Endothelial cell of umbilical vein (primary cell): ENCODE measurements at regions not wholly inside any gene's neighbourhood (a gene's known extent, or its start where the extent isn't known, plus 50 kb on each side); places are given as distances from the start of the nearest gene placed in this dataset.

Experiments used
- BruUV-seq: library from RNA; stranded (reverse); fragments of 400-500 nt; replicated peaks from 2 replicates; lab custom pipeline; 2021; lab: Mats Ljungman, UMichigan
- CTCF ChIA-PET: fragments of 300-600, 350-600 bp; sonication (Branson Sonifier 250); formaldehyde crosslinking; loops from one replicate; lab custom pipeline; 2021; ENCODE audit warnings: antibody characterized with exemption, inconsistent platforms; lab: Charles Lee
- POLR2A ChIA-PET: fragments of 300-600, 350-600 bp; sonication (Branson Sonifier 250); formaldehyde crosslinking; loops from one replicate; lab custom pipeline; 2021; ENCODE audit warnings: antibody characterized with exemption, inconsistent platforms; lab: Charles Lee
- DNase-seq: peaks from one replicate; pipeline ENCODE4 v3.0.0-alpha.2; 2011; ENCODE audit warnings: low read depth, low spot score
- FAIRE-seq: peaks from 2 replicates; lab custom pipeline; 2011; peaks lifted over from hg19 to GRCh38; lab: Jason Lieb, UNC
- H2AFZ ChIP-seq: 2 replicates; pipeline ENCODE4 v1.6.0; 2012; ENCODE audit warnings: low read depth, low read length, control low read depth, inconsistent platforms
- H3K27ac ChIP-seq: 2 replicates; pipeline ENCODE4 v1.5.1; 2011; ENCODE audit warnings: low read depth, mild to moderate bottlenecking, control low read depth, low read length, moderate library complexity; ENCODE audit not compliant: insufficient read depth
- H3K27me3 ChIP-seq, 2 experiments: 2 replicates each; pipeline versions ENCODE4 v1.6.0 to v1.6.1; 2011; ENCODE audit warnings: low read length in 2 of 2, mixed read lengths in 1 of 2; ENCODE audit not compliant: control insufficient read depth in 2 of 2, insufficient read depth in 2 of 2
- H3K36me3 ChIP-seq, 2 experiments: 2 replicates in 1 of 2; 3 replicates in 1 of 2; pipeline ENCODE4 v1.5.1; 2011; ENCODE audit warnings: low read length in 2 of 2, mild to moderate bottlenecking in 1 of 2, moderate library complexity in 1 of 2; ENCODE audit not compliant: control insufficient read depth in 2 of 2, insufficient read depth in 2 of 2; ENCODE audit errors: extremely low read depth in 1 of 2
- H3K4me1 ChIP-seq: 3 replicates; pipeline ENCODE4 v1.5.1; 2011; ENCODE audit warnings: mild to moderate bottlenecking, low read length; ENCODE audit not compliant: control insufficient read depth, insufficient read depth; ENCODE audit errors: extremely low read depth
- H3K4me2 ChIP-seq: 2 replicates; pipeline ENCODE4 v1.6.1; 2011; ENCODE audit warnings: low read length, control low read depth, mixed read lengths; ENCODE audit not compliant: insufficient read depth
- H3K4me3 ChIP-seq, 3 experiments: fragments of 200-600 bp in 1 of 3; sonication (generic), shearing (Covaris generic) in 1 of 3; replicated peaks in 1 of 3; 2 replicates each; pipeline ENCODE4 v1.5.1; 2011 to 2016; ENCODE audit warnings: control low read depth in 3 of 3, low read length in 3 of 3, mild to moderate bottlenecking in 2 of 3, inconsistent platforms in 1 of 3, low read depth in 1 of 3, moderate library complexity in 1 of 3; ENCODE audit not compliant: insufficient read depth in 1 of 3
- H3K79me2 ChIP-seq: 2 replicates; pipeline ENCODE4 v1.6.0; 2012; ENCODE audit warnings: low read length, inconsistent platforms; ENCODE audit not compliant: control insufficient read depth, insufficient read depth
- H3K9ac ChIP-seq: replicated peaks from 2 replicates; pipeline ENCODE3; 2011; ENCODE audit warnings: low read length, control low read depth; ENCODE audit not compliant: insufficient read depth; ENCODE audit errors: extremely low read depth
- H3K9me1 ChIP-seq: replicated peaks from 3 replicates; pipeline ENCODE4 v1.6.0; 2011; ENCODE audit warnings: mild to moderate bottlenecking, low read length; ENCODE audit not compliant: control insufficient read depth, insufficient read depth; ENCODE audit errors: extremely low read depth
- H3K9me3 ChIP-seq: replicated peaks from 2 replicates; pipeline ENCODE4 v1.5.1; 2012; ENCODE audit warnings: low read length, inconsistent platforms; ENCODE audit not compliant: control insufficient read depth, insufficient read depth
- H4K20me1 ChIP-seq: replicated peaks from 2 replicates; pipeline ENCODE3; 2011; ENCODE audit warnings: mild to moderate bottlenecking, low read length; ENCODE audit not compliant: control insufficient read depth, insufficient read depth; ENCODE audit errors: extremely low read depth
- CTCF ChIP-seq, 2 donors: IDR thresholded peaks; 1 replicate in 1 of 2; 2 replicates in 1 of 2; pipeline ENCODE4 v1.5.1; 2011; ENCODE audit warnings: low read length in 2 of 2, mild to moderate bottlenecking in 2 of 2, moderate library complexity in 2 of 2, control low read depth in 1 of 2, inconsistent platforms in 1 of 2, low read depth in 1 of 2; ENCODE audit not compliant: insufficient read depth in 1 of 2; ENCODE audit errors: extremely low read depth in 1 of 2
- EZH2 ChIP-seq: IDR thresholded peaks from 2 replicates; pipeline ENCODE4 v1.6.1; 2012; ENCODE audit warnings: borderline replicate concordance, low read depth, mild to moderate bottlenecking, moderate library complexity, low read length, inconsistent platforms; ENCODE audit not compliant: severe bottlenecking
- FOS ChIP-seq: IDR thresholded peaks from 2 replicates; pipeline ENCODE4 v1.6.1; 2011; ENCODE audit warnings: mild to moderate bottlenecking, low read length, moderate library complexity, borderline replicate concordance; ENCODE audit not compliant: insufficient read depth
- GATA2 ChIP-seq: IDR thresholded peaks from 2 replicates; pipeline ENCODE4 v1.7.0; 2011; ENCODE audit warnings: low read depth, mild to moderate bottlenecking, moderate library complexity, mixed read lengths, low read length; ENCODE audit not compliant: insufficient read length, insufficient read depth
- JUN ChIP-seq: IDR thresholded peaks from 2 replicates; pipeline ENCODE4 v1.6.1; 2011; ENCODE audit warnings: borderline replicate concordance, low read depth; ENCODE audit not compliant: insufficient read length, insufficient read depth
- MAX ChIP-seq: IDR thresholded peaks from 2 replicates; pipeline ENCODE4 v1.6.1; 2011; ENCODE audit not compliant: insufficient read depth, insufficient read length
- MYC ChIP-seq: IDR thresholded peaks from one replicate; pipeline ENCODE4 v1.6.1; 2011; ENCODE audit warnings: mild to moderate bottlenecking, low read depth, low read length
- POLR2A ChIP-seq: IDR thresholded peaks from 2 replicates; pipeline ENCODE4 v1.6.1; 2012; ENCODE audit warnings: low read depth, mild to moderate bottlenecking, control low read depth, low read length
- POLR2AphosphoS5 ChIP-seq: IDR thresholded peaks from 2 replicates; pipeline ENCODE4 v1.6.1; 2012; ENCODE audit warnings: low read depth, mild to moderate bottlenecking, control low read depth, low read length, moderate library complexity; ENCODE audit not compliant: insufficient read depth
- dilution Hi-C: fragments of 300-500 bp; cut with MboI; formaldehyde crosslinking; loops from one replicate; pipeline ENCODE4 v1.15.0; 2019; ENCODE audit warnings: low sequenced_read_pairs; ENCODE audit not compliant: extremely low pct_ligation_motif_present
- intact Hi-C: fragments of 100-400 bp; cut with micrococcal nuclease; formaldehyde crosslinking; loops from one replicate; pipeline ENCODE4 v1.10.0; 2022

GRCh38 chr2:118320658-118321057 is 232.4 kb downstream of the INSIG2 start:
- ChIA-PET CTCF (no interaction called here), POLR2A (no interaction called here)
- H3K9ac ChIP-seq = no peak overlapping the region
- H3K9me3 ChIP-seq = no peaks in the 10 kb centered on the region
- no peaks in the 10 kb centered on the region for H4K20me1 ChIP-seq
- H3K79me2 ChIP-seq = no peaks in the 10 kb centered on the region
- H3K36me3 ChIP-seq = no peaks in the 10 kb centered on the region
- H3K27ac ChIP-seq = no peak overlapping the region
- H2AFZ ChIP-seq = no peak overlapping the region
- FAIRE-seq = no peak
- H3K4me3 ChIP-seq = no peak overlapping the region
- intact Hi-C loops (no loop called here), dilution Hi-C loops (no loop called here)
- no peaks in the 10 kb centered on the region for H3K27me3 ChIP-seq
- H3K4me2 ChIP-seq = no peak overlapping the region
- H3K9me1 ChIP-seq = no peaks in the 10 kb centered on the region
- no peak for DNase-seq
- H3K4me1 ChIP-seq = no peaks in the 10 kb centered on the region
- BruUV-seq = no TSS peak
- TF ChIP-seq JUN = no peak
- no peak for TF ChIP-seq POLR2A
- TF ChIP-seq CTCF (IDR thresholded peaks at IDR 0.05; ENCODE audit: extremely low read depth in 1 of 2, insufficient read depth in 1 of 2, low read depth in 1 of 2, low read length in 2 of 2) = no peak
- no peak for TF ChIP-seq MYC
- TF ChIP-seq MAX = no peak
- TF ChIP-seq FOS = no peak
- TF ChIP-seq EZH2 = no peak
- TF ChIP-seq POLR2AphosphoS5 = no peak
- TF ChIP-seq GATA2 = no peak
